DND-41 (cell line): ENCODE measurements at regions not wholly inside any gene's neighbourhood (a gene's known extent, or its start where the extent isn't known, plus 50 kb on each side); places are given as distances from the start of the nearest gene placed in this dataset.

Experiments used
- ATAC-seq: fragments of 200-7000 bp; cut with Tn5 transposase; 3 replicates; pipeline ENCODE4 v1.9.1; 2021; ENCODE audit warnings: low read depth; ENCODE audit not compliant: insufficient read depth
- DNase-seq: peaks from one replicate; pipeline ENCODE4 v3.0.0-alpha.2; 2020
- H2AFZ ChIP-seq: 2 replicates; pipeline ENCODE4 v1.6.0; 2012; ENCODE audit warnings: low read depth, low read length
- H3K27ac ChIP-seq: 2 replicates; pipeline ENCODE4 v1.5.1; 2012; ENCODE audit warnings: low read length, inconsistent platforms
- H3K27me3 ChIP-seq: fragments of 200-600 bp; sonication (generic); 2 replicates; pipeline ENCODE4 v1.6.0; 2012; ENCODE audit warnings: low read length, mild to moderate bottlenecking, inconsistent platforms; ENCODE audit not compliant: insufficient read depth, poor library complexity
- H3K36me3 ChIP-seq: 2 replicates; pipeline ENCODE4 v1.5.1; 2012; ENCODE audit warnings: low read length, inconsistent platforms; ENCODE audit not compliant: insufficient read depth
- H3K4me1 ChIP-seq: 2 replicates; pipeline ENCODE4 v1.5.1; 2012; ENCODE audit warnings: mild to moderate bottlenecking, low read length; ENCODE audit not compliant: insufficient read depth
- H3K4me2 ChIP-seq: 2 replicates; pipeline ENCODE4 v1.6.0; 2012; ENCODE audit warnings: mild to moderate bottlenecking, moderate library complexity, low read length, inconsistent platforms; ENCODE audit not compliant: insufficient read depth
- H3K4me3 ChIP-seq, 2 experiments: fragments of 200-600 bp in 1 of 2; shearing (Covaris generic) in 1 of 2; 2 replicates each; pipeline ENCODE4 v1.5.1; 2012 to 2016; ENCODE audit warnings: inconsistent platforms in 2 of 2, low read length in 2 of 2, mild to moderate bottlenecking in 2 of 2, low read depth in 1 of 2, moderate library complexity in 1 of 2
- H3K79me2 ChIP-seq: 2 replicates; pipeline ENCODE4 v1.6.0; 2012; ENCODE audit warnings: low read length, inconsistent platforms; ENCODE audit not compliant: insufficient read depth
- H3K9ac ChIP-seq: 2 replicates; pipeline ENCODE4 v1.6.0; 2012; ENCODE audit warnings: low read depth, mild to moderate bottlenecking, inconsistent platforms, low read length, moderate library complexity
- H3K9me3 ChIP-seq: 2 replicates; pipeline ENCODE4 v1.5.1; 2012; ENCODE audit warnings: low read length, moderate library complexity, mild to moderate bottlenecking, inconsistent platforms; ENCODE audit not compliant: insufficient read depth, severe bottlenecking
- H4K20me1 ChIP-seq: 2 replicates; pipeline ENCODE4 v1.6.0; 2012; ENCODE audit warnings: low read length; ENCODE audit not compliant: insufficient read depth
- CTCF ChIP-seq: IDR thresholded peaks from 2 replicates; pipeline ENCODE4 v1.5.1; 2012; ENCODE audit warnings: borderline replicate concordance, low read length, moderate library complexity, mild to moderate bottlenecking; ENCODE audit not compliant: poor library complexity, severe bottlenecking; ENCODE audit errors: extremely low read depth
- EZH2 ChIP-seq: IDR thresholded peaks from 3 replicates; pipeline ENCODE4 v1.6.1; 2012; ENCODE audit warnings: borderline replicate concordance, low read depth, mild to moderate bottlenecking, moderate library complexity, low read length, inconsistent platforms; ENCODE audit not compliant: severe bottlenecking

GRCh38 chr2:171247741-171248662, 87.3 kb upstream of the TLK1 start:
- ATAC-seq (peak; percentile 99), DNase-seq (peak; percentile 67)
- Histone ChIP-seq H3K27ac (peak overlapping the region; percentile 61), H3K4me2 (peak overlapping the region; percentile 55), H3K4me3 (0 out of 4 replicates have a peak overlapping the region, but pooled peaks of 1 of the 2 experiments have one; percentile 32), H3K79me2 (no peaks in the 10 kb centered on the region), H3K9me3 (peaks cover 21% of the 10 kb centered on the region), H3K36me3 (no peaks in the 10 kb centered on the region), H3K4me1 (peaks cover 22% of the 10 kb centered on the region), H3K9ac (peak overlapping the region; percentile 12; the same call in 1 of the 2 replicates), H4K20me1 (no peaks in the 10 kb centered on the region), H3K27me3 (no peaks in the 10 kb centered on the region), H2AFZ (peak overlapping the region; percentile 45; the same call in 1 of the 2 replicates)
- TF ChIP-seq EZH2 (no peak), CTCF (no peak)

DNA sequence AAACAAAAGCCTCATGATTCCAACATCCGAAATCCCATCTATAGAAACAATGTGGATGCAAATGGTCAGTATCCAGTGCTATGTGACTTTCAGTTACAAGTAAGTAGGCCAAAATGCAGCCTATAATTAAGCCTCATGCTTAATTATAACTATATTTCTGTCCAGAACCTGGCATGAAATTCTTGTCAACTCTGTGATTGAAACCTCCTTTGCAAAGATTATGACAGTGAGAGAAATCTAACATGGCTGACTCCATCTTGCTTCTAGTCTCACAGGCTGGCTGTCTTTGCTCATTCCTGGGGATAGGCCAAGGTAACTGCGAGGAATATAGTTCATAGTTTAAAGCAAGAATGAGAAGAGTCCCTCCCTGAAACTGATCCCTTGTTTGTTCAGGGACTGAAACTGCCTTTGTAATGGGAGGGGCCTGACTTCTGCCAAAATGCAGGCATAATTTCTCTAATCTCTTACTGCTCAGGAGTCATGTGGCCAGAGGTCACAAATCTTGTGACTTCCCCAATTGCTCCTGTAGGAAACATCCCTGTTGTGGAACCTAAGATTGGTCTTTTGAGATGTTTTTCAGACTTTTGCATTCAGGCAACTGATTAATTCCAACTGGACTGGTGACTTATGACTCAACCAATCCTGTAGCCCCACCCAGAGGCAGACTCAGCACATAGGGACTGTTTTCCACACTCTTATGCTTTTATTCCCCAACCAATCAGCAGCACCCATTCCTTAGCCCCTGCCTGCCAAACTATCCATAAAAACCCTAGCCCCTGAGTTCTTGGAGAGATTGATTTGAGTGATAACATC, 84.5 kb upstream of the TLK1 start:
- Histone ChIP-seq H3K27ac (no peak overlapping the region), H4K20me1 (no peaks in the 10 kb centered on the region), H3K4me3 (no peak overlapping the region), H3K4me2 (no peak overlapping the region), H2AFZ (no peak overlapping the region), H3K27me3 (no peaks in the 10 kb centered on the region), H3K9me3 (peaks cover 21% of the 10 kb centered on the region), H3K36me3 (no peaks in the 10 kb centered on the region), H3K79me2 (no peaks in the 10 kb centered on the region), H3K4me1 (peaks cover 22% of the 10 kb centered on the region), H3K9ac (no peak overlapping the region)
- no peak for DNase-seq
- ATAC-seq, result no peak
- no peak for TF ChIP-seq EZH2
- peak; percentile 11 for TF ChIP-seq CTCF

DNA sequence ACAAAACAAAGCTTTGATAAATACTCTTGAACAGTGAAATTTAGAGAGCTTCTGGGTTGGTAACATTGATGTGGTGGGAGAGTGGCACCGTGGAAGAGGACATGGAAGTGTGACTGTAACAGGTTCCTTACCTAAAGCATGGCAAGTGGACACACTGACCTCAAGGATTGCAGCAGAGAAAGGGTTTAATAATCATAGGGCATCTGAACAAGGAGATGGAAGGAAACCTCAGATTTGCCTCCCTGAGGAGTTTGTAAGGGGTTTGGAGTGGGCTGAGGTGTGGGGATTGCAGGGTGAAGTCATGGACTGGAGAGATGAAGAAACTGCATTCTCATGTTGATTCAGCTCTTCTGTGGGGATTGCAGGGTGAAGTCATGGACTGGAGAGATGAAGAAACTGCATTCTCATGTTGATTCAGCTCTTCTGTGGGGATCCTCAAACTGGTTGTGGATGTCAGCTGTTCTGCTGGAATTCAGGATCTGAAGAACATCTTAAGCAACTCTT, 83.8 kb upstream of the TLK1 start:
- TF ChIP-seq CTCF (no peak), EZH2 (no peak)
- H2AFZ ChIP-seq, result no peak overlapping the region
- no peak for DNase-seq
- H3K9me3 ChIP-seq, result peaks cover 21% of the 10 kb centered on the region
- no peak overlapping the region for H3K4me3 ChIP-seq
- H3K79me2 ChIP-seq, result no peaks in the 10 kb centered on the region
- no peaks in the 10 kb centered on the region for H4K20me1 ChIP-seq
- H3K27ac ChIP-seq, result no peak overlapping the region
- H3K4me1 ChIP-seq, result peaks cover 22% of the 10 kb centered on the region
- no peaks in the 10 kb centered on the region for H3K27me3 ChIP-seq
- H3K4me2 ChIP-seq, result no peak overlapping the region
- H3K9ac ChIP-seq, result no peak overlapping the region
- ATAC-seq, result no peak
- H3K36me3 ChIP-seq, result no peaks in the 10 kb centered on the region
